NCI-H187 treated with DMSO at 0.1 percent for 48 hours (cell line): ENCODE measurements at regions not wholly inside any gene's neighbourhood (a gene's known extent, or its start where the extent isn't known, plus 50 kb on each side); places are given as distances from the start of the nearest gene placed in this dataset.

Experiments
- DNase-seq: peaks from one replicate; lab custom pipeline; 2025; lab: John Stamatoyannopoulos, UW

DNA sequence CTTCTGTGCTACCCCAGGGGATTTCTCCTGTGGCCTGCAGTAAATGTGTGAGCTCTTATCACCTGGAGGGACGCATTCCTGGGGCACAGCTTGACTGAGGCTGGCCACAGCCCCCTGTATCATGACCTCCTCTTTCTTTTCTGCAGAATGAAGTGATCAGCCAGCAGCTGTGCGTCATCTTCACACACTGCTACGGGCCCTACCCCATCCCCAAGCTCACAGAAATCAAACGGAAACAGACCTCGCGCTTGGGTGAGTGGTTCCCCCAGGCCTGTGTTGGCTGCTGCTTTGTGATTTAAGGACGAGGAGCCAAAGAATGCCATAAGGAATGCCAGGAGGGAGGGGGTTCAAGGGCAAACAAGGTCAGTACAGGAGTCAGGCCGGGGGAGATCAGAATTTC is 50.5 kb upstream of the PWP1 start:
- no peak for DNase-seq
